Mesenteric fat pad (tissue), 1 donor: ENCODE measurements at regions not wholly inside any gene's neighbourhood (a gene's known extent, or its start where the extent isn't known, plus 50 kb on each side); places are given as distances from the start of the nearest gene placed in this dataset.

Experiments used
- DNase-seq: peaks from one replicate; pipeline ENCODE4 v3.0.0-alpha.2; 2020; ENCODE audit warnings: low spot score
- donor health status: DM: yes; HTN: yes; CAD: no.

GRCh38 chr4:31052519-31052918 is 332.4 kb downstream of the PCDH7 start:
- no peak for DNase-seq

GRCh38 chr4:31053451-31053850 is 333.3 kb downstream of the PCDH7 start:
- no peak for DNase-seq

GRCh38 chr4:31054295-31054694 is 334.1 kb downstream of the PCDH7 start:
- DNase-seq: no peak

GRCh38 chr4:31058656-31059055 is 338.5 kb downstream of the PCDH7 start:
- no peak for DNase-seq

GRCh38 chr4:31059753-31060522 is 339.8 kb downstream of the PCDH7 start:
- no peak for DNase-seq

GRCh38 chr4:31065086-31065485 is 344.9 kb downstream of the PCDH7 start:
- no peak for DNase-seq

- no peak for DNase-seq
Measured at GRCh38 chr4:31068257-31069075, 348.3 kb downstream of the PCDH7 start.

- no peak for DNase-seq
Measured at GRCh38 chr4:31069151-31069550, 349.0 kb downstream of the PCDH7 start.

GRCh38 chr4:31071508-31072486 is 351.6 kb downstream of the PCDH7 start:
- no peak for DNase-seq

- DNase-seq: no peak
Measured at GRCh38 chr4:31075969-31076368, 355.8 kb downstream of the PCDH7 start.

GRCh38 chr4:31078661-31079060 is 358.5 kb downstream of the PCDH7 start:
- no peak for DNase-seq

- no peak for DNase-seq
Measured at GRCh38 chr4:31080887-31081286, 360.7 kb downstream of the PCDH7 start.

- DNase-seq: no peak
Measured at GRCh38 chr4:31081366-31081765, 361.2 kb downstream of the PCDH7 start.

GRCh38 chr4:31083456-31083855 is 363.3 kb downstream of the PCDH7 start:
- no peak for DNase-seq

GRCh38 chr4:31084806-31085416 is 364.7 kb downstream of the PCDH7 start:
- DNase-seq: no peak

GRCh38 chr4:31085689-31086088 is 365.5 kb downstream of the PCDH7 start:
- DNase-seq: no peak

GRCh38 chr4:31086756-31087330 is 366.7 kb downstream of the PCDH7 start:
- DNase-seq: no peak

- no peak for DNase-seq
Measured at GRCh38 chr4:31088600-31089230, 368.5 kb downstream of the PCDH7 start.

GRCh38 chr4:31089815-31090214 is 369.6 kb downstream of the PCDH7 start:
- DNase-seq: no peak

- DNase-seq: no peak
Measured at GRCh38 chr4:31094474-31094873, 374.3 kb downstream of the PCDH7 start.
